HCT116 (cell line): ENCODE measurements at regions not wholly inside any gene's neighbourhood (a gene's known extent, or its start where the extent isn't known, plus 50 kb on each side); places are given as distances from the start of the nearest gene placed in this dataset.

Experiments used
- ATAC-seq: fragments of 200-7000 bp; cut with Tn5 transposase; 2 replicates; pipeline ENCODE4 v1.9.1; 2020; ENCODE audit warnings: mild to moderate bottlenecking, moderate library complexity
- BruUV-seq: library from RNA; stranded (reverse); fragments of 400-500 nt; replicated peaks from 2 replicates; lab custom pipeline; 2021; lab: Mats Ljungman, UMichigan
- CTCF ChIA-PET: fragments of 300-600 bp; sonication (Branson Sonifier 250); formaldehyde crosslinking; loops from one replicate; lab custom pipeline; 2021; ENCODE audit warnings: antibody characterized with exemption; lab: Charles Lee
- POLR2A ChIA-PET: fragments of 300-600, 350-600 bp; sonication (Branson Sonifier 250); formaldehyde crosslinking; loops from one replicate; lab custom pipeline; 2021; ENCODE audit warnings: antibody characterized with exemption; lab: Charles Lee
- RAD21 ChIA-PET, 2 experiments: fragments of 300-600 bp; sonication (Branson Sonifier 250); formaldehyde crosslinking; loops; one replicate each; lab custom pipeline; 2023; ENCODE audit warnings: low total read pairs in 2 of 2; ENCODE audit not compliant: uncharacterized antibody in 2 of 2, unreplicated experiment in 2 of 2, low non-redundant PET in 1 of 2; lab: Charles Lee
- DNase-seq: peaks from one replicate; pipeline ENCODE4 v3.0.0-alpha.2; 2010; ENCODE audit warnings: low read depth, low spot score
- H2AFZ ChIP-seq: fragments of 200-600 bp; shearing (Covaris generic), sonication (generic); 2 replicates; pipeline ENCODE4 v1.6.1; 2017; ENCODE audit warnings: low read depth, mixed run types, mixed read lengths, antibody characterized with exemption, low read length; ENCODE audit not compliant: poor library complexity, severe bottlenecking
- H3K27ac ChIP-seq: 2 replicates; pipeline ENCODE4 v1.5.1; 2012; ENCODE audit warnings: low read depth, low read length
- H3K27me3 ChIP-seq: fragments of 200-600 bp; sonication (generic); 2 replicates; pipeline ENCODE4 v1.6.1; 2016; ENCODE audit warnings: mixed run types, low read length, mixed read lengths; ENCODE audit not compliant: insufficient read depth
- H3K36me3 ChIP-seq, 2 experiments: fragments of 200-500 bp in 1 of 2; fragments of 200-600 bp in 1 of 2; sonication (Bioruptor generic) in 1 of 2; sonication (generic) in 1 of 2; 2 replicates each; pipeline versions ENCODE4 v1.5.1 to v1.6.1; 2014 to 2016; ENCODE audit warnings: low read length in 2 of 2, inconsistent platforms in 1 of 2, mixed read lengths in 1 of 2, mixed run types in 1 of 2; ENCODE audit not compliant: insufficient read depth in 2 of 2, control insufficient read depth in 1 of 2
- H3K4me1 ChIP-seq, 2 experiments: fragments of 200-600 bp in 1 of 2; sonication (generic) in 1 of 2; 2 replicates each; pipeline versions ENCODE4 v1.5.1 to v1.6.1; 2012 to 2017; ENCODE audit warnings: low read length in 2 of 2, inconsistent platforms in 1 of 2, mild to moderate bottlenecking in 1 of 2, mixed read lengths in 1 of 2, mixed run types in 1 of 2, moderate library complexity in 1 of 2; ENCODE audit not compliant: insufficient read depth in 2 of 2, control insufficient read depth in 1 of 2
- H3K4me2 ChIP-seq: fragments of 200-600 bp; sonication (generic); 2 replicates; pipeline ENCODE4 v1.6.1; 2017; ENCODE audit warnings: mixed run types, low read length, mixed read lengths
- H3K4me3 ChIP-seq, 2 experiments: fragments of 200-600 bp in 1 of 2; sonication (generic) in 1 of 2; replicated peaks in 1 of 2; 2 replicates each; pipeline ENCODE4 v1.5.1; 2011 to 2016; ENCODE audit warnings: low read length in 2 of 2, control low read depth in 1 of 2, low read depth in 1 of 2, mild to moderate bottlenecking in 1 of 2, mixed read lengths in 1 of 2, mixed run types in 1 of 2
- H3K79me2 ChIP-seq: fragments of 200-600 bp; sonication (generic); 2 replicates; pipeline ENCODE4 v1.6.1; 2017; ENCODE audit warnings: mild to moderate bottlenecking, mixed run types, low read length, moderate library complexity, mixed read lengths; ENCODE audit not compliant: insufficient read depth
- H3K9ac ChIP-seq: fragments of 200-600 bp; sonication (generic); 2 replicates; pipeline ENCODE4 v1.6.1; 2016; ENCODE audit warnings: low read length, mixed read lengths
- H3K9me2 ChIP-seq: fragments of 200-600 bp; sonication (generic), shearing (Covaris generic); 2 replicates; pipeline ENCODE4 v1.6.1; 2017; ENCODE audit warnings: mixed run types, mild to moderate bottlenecking, moderate library complexity; ENCODE audit not compliant: insufficient read depth
- H3K9me3 ChIP-seq, 2 experiments: fragments of 200-500 bp in 1 of 2; fragments of 200-600 bp in 1 of 2; sonication (Bioruptor generic) in 1 of 2; sonication (generic) in 1 of 2; 2 replicates each; pipeline ENCODE4 v1.6.1; 2014 to 2017; ENCODE audit warnings: low read length in 2 of 2, mixed read lengths in 2 of 2, inconsistent platforms in 1 of 2, low read depth in 1 of 2, mild to moderate bottlenecking in 1 of 2, mixed run types in 1 of 2, moderate library complexity in 1 of 2; ENCODE audit not compliant: control insufficient read depth in 1 of 2, insufficient read depth in 1 of 2
- H4K20me1 ChIP-seq: fragments of 200-600 bp; sonication (generic), shearing (Covaris generic); 2 replicates; pipeline ENCODE4 v1.6.1; 2017; ENCODE audit warnings: mixed run types, mild to moderate bottlenecking, moderate library complexity; ENCODE audit not compliant: insufficient read depth
- ATF3 ChIP-seq: IDR thresholded peaks from 2 replicates; pipeline ENCODE4 v1.6.1; 2012
- CTCF ChIP-seq, 3 experiments: fragments of 200-600 bp in 1 of 3; sonication (generic) in 1 of 3; IDR thresholded peaks in 2 of 3; conservative IDR thresholded peaks in 1 of 3; 2 replicates each; pipeline ENCODE4 v1.5.1; 2012 to 2017; ENCODE audit warnings: low read depth in 2 of 3, low read length in 2 of 3, antibody characterized with exemption in 1 of 3, borderline replicate concordance in 1 of 3, control low read depth in 1 of 3, mild to moderate bottlenecking in 1 of 3, mixed read lengths in 1 of 3, mixed run types in 1 of 3, moderate library complexity in 1 of 3; ENCODE audit not compliant: insufficient read depth in 1 of 3
- EZH2phosphoT487 ChIP-seq: fragments of 200-600 bp; IDR thresholded peaks from 2 replicates; pipeline ENCODE4 v1.6.1; 2018; ENCODE audit warnings: antibody characterized with exemption, borderline replicate concordance
- POLR2A ChIP-seq: IDR thresholded peaks from 2 replicates; pipeline ENCODE4 v1.7.0; 2011; ENCODE audit warnings: borderline replicate concordance; ENCODE audit not compliant: insufficient read depth, insufficient read length; ENCODE audit errors: extremely low read depth
- POLR2AphosphoS5 ChIP-seq: IDR thresholded peaks from 2 replicates; pipeline ENCODE4 v1.6.1; 2011; ENCODE audit warnings: mild to moderate bottlenecking, low read depth, low read length, moderate library complexity
- RAD21 ChIP-seq: IDR thresholded peaks from 2 replicates; pipeline ENCODE4 v1.6.1; 2012; ENCODE audit warnings: low read depth, mild to moderate bottlenecking
- SP1 ChIP-seq: IDR thresholded peaks from 2 replicates; pipeline ENCODE4 v1.6.1; 2012; ENCODE audit warnings: low read depth
- TCF7L2 ChIP-seq: IDR thresholded peaks from 2 replicates; pipeline ENCODE4 v1.7.0; 2011; ENCODE audit warnings: borderline replicate concordance, inconsistent platforms; ENCODE audit not compliant: insufficient read depth, insufficient read length; ENCODE audit errors: extremely low read depth
- ZFX ChIP-seq: fragments of 450-650 bp; IDR thresholded peaks from 2 replicates; pipeline ENCODE4 v1.6.1; 2017
- ZNF274 ChIP-seq: fragments of 200-500 bp; sonication (Bioruptor generic); IDR thresholded peaks from 2 replicates; pipeline ENCODE4 v1.6.1; 2014; ENCODE audit warnings: mild to moderate bottlenecking, low read depth, low read length, inconsistent platforms
- intact Hi-C: fragments of 100-400 bp; cut with micrococcal nuclease; formaldehyde crosslinking; loops from 2 replicates; pipeline ENCODE4 v1.10.0; 2022
- TF ChIP-seq, protein P1 (sequence below): IDR thresholded peaks from 2 replicates; pipeline ENCODE4 v1.6.1; 2011; ENCODE audit warnings: mild to moderate bottlenecking, low read length, moderate library complexity; ENCODE audit not compliant: insufficient replicate concordance; ENCODE audit errors: extremely low read depth

DNA sequence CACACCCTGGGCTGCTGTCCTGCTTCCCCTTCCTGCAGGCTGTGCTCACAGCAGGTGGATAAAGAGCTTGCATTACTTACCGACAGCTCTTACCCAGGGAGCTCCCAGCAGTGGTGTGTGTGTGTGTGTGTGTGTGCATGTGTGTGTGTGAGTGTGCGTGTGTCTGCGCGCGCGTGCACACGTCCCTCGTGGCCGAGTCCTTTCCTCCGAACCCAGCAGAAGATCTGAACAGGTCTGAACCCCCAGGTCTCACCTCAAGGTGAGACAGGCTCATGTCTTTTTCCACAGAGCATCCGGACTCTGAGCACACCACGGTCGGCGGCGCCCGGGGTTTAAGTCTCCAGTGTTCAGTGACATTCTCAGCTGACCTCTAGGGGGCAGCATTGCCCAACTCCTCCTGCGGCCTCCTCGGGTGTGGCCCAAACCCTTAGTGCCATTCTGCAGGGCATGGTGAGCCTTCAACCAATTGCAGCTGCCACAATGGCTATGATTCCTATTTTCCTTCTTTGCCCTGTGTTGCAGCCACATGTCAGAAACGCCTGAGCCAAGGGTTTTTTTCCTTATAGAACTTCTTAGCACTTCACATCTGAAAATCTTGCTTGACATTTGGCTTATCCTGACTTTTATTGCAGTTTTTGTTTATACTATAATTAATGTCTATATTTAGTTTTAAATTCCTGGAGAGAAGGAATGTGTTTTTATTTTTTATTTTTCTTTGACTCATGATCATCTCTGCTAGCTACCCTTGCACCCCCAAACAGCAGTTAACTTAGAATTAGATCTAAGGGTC is 64.1 kb upstream of the KLHL25 start:
- Histone ChIP-seq H3K9ac (no peak overlapping the region), H3K4me3 (no peak overlapping the region), H3K4me1 (peaks cover 0 to 4% of the 10 kb centered on the region in 2 experiments; a peak in 1 of 4 replicates), H3K27me3 (peaks cover 10% of the 10 kb centered on the region; the same call in 1 of the 2 replicates), H3K27ac (no peak overlapping the region), H4K20me1 (no peaks in the 10 kb centered on the region), H2AFZ (peak overlapping the region; percentile 72), H3K9me3 (no peaks in the 10 kb centered on the region), H3K4me2 (peak overlapping the region; percentile 50), H3K36me3 (no peaks in the 10 kb centered on the region), H3K9me2 (no peaks in the 10 kb centered on the region), H3K79me2 (no peaks in the 10 kb centered on the region)
- ChIA-PET CTCF (interaction anchor here (0.9 to 1.4 kb wide), 3 partner anchors 15 to 129 kb away, joined by 3 to 4 read pairs (median 3); no protein-coding TSS in a partner anchor), POLR2A (no interaction called here), RAD21 (no interaction called here)
- TF ChIP-seq RAD21 (peak; percentile 75), SP1 (no peak), CTCF (IDR thresholded peaks at IDR 0.05 in 2 of 3, conservative IDR thresholded peaks at IDR 0.05 in 1 of 3; ENCODE audit: borderline replicate concordance in 1 of 3, insufficient read depth in 1 of 3, low read depth in 2 of 3, low read length in 2 of 3) (peak; percentile 45 to 86 (median 77); a peak in 5 of 6 replicates)
- no TSS peak for BruUV-seq
- ATAC-seq (peak; percentile 97), DNase-seq (peak; percentile 63)
- intact Hi-C loops = no loop called here

DNA sequence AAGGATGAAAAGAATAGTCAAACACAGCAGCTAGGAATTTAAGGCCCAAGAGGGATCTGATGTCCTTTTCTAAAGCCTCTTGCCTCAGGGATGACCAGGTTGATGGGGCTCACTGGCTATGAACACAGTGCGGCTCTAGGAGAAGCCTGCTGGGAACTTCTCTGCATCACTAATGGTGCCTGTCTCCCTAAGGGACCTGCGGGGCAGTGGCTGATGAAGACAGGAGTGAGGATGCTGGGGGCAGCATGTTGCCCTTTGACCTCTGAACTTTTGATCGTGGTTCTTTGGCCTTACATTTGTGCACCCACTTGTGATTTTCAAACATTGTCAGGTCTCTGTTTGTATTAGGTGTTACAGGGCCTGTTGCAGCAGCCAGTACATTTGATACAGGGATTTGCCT is 64.9 kb upstream of the KLHL25 start:
- Histone ChIP-seq H3K9me3 (no peaks in the 10 kb centered on the region), H3K4me3 (no peak overlapping the region), H3K9me2 (no peaks in the 10 kb centered on the region), H4K20me1 (no peaks in the 10 kb centered on the region), H3K79me2 (no peaks in the 10 kb centered on the region), H3K27ac (no peak overlapping the region), H3K27me3 (peaks cover 10% of the 10 kb centered on the region; the same call in 1 of the 2 replicates), H2AFZ (no peak overlapping the region), H3K9ac (no peak overlapping the region), H3K4me1 (peaks cover 0 to 4% of the 10 kb centered on the region in 2 experiments; a peak in 1 of 4 replicates), H3K4me2 (no peak overlapping the region), H3K36me3 (no peaks in the 10 kb centered on the region)
- RAD21 ChIA-PET = no interaction called here
- DNase-seq = no peak
- POLR2A ChIA-PET = no interaction called here
- no peak for ATAC-seq
- intact Hi-C loops = no loop called here
- CTCF ChIA-PET = no interaction called here
- no TSS peak for BruUV-seq
- no peak for TF ChIP-seq TCF7L2
- no peak for TF ChIP-seq CTCF (IDR thresholded peaks at IDR 0.05 in 2 of 3, conservative IDR thresholded peaks at IDR 0.05 in 1 of 3; ENCODE audit: borderline replicate concordance in 1 of 3, insufficient read depth in 1 of 3, low read depth in 2 of 3, low read length in 2 of 3)
- TF ChIP-seq, protein P1, sequence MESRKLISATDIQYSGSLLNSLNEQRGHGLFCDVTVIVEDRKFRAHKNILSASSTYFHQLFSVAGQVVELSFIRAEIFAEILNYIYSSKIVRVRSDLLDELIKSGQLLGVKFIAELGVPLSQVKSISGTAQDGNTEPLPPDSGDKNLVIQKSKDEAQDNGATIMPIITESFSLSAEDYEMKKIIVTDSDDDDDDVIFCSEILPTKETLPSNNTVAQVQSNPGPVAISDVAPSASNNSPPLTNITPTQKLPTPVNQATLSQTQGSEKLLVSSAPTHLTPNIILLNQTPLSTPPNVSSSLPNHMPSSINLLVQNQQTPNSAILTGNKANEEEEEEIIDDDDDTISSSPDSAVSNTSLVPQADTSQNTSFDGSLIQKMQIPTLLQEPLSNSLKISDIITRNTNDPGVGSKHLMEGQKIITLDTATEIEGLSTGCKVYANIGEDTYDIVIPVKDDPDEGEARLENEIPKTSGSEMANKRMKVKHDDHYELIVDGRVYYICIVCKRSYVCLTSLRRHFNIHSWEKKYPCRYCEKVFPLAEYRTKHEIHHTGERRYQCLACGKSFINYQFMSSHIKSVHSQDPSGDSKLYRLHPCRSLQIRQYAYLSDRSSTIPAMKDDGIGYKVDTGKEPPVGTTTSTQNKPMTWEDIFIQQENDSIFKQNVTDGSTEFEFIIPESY = no peak
- no peak for TF ChIP-seq POLR2A
- no peak for TF ChIP-seq POLR2AphosphoS5
- no peak for TF ChIP-seq EZH2phosphoT487
- no peak for TF ChIP-seq ATF3
- no peak for TF ChIP-seq ZFX
- TF ChIP-seq ZNF274 = no peak
